Astrocyte of the cerebellum (primary cell): ENCODE measurements at regions not wholly inside any gene's neighbourhood (a gene's known extent, or its start where the extent isn't known, plus 50 kb on each side); places are given as distances from the start of the nearest gene placed in this dataset.

Experiments used
- DNase-seq: peaks from one replicate; pipeline ENCODE4 v3.0.0-alpha.2; 2011; ENCODE audit warnings: low read depth
- H3K4me3 ChIP-seq: 2 replicates; pipeline ENCODE4 v1.5.1; 2011; ENCODE audit warnings: mild to moderate bottlenecking, low read depth, low read length, moderate library complexity
- CTCF ChIP-seq: IDR thresholded peaks from 2 replicates; pipeline ENCODE4 v1.5.1; 2012; ENCODE audit warnings: low read length, low read depth, moderate library complexity, mild to moderate bottlenecking; ENCODE audit errors: missing control alignments
- in situ Hi-C: cut with HindIII; loops from 2 replicates; pipeline ENCODE4 v1.10.0; 2017; ENCODE audit warnings: low sequenced_read_pairs

GRCh38 chr1:38337711-38338110, 291.1 kb upstream of the POU3F1 start:
- H3K4me3 ChIP-seq, result no peak overlapping the region
- DNase-seq, result no peak
- in situ Hi-C loops, result no loop called here
- no peak for TF ChIP-seq CTCF

- no peak for DNase-seq
- in situ Hi-C loops, result no loop called here
- no peak overlapping the region for H3K4me3 ChIP-seq
- TF ChIP-seq CTCF, result no peak
Observed at GRCh38 chr1:38336961-38337360, 290.4 kb upstream of the POU3F1 start.

GRCh38 chr1:38336301-38336923, 289.8 kb upstream of the POU3F1 start:
- no peak for DNase-seq
- TF ChIP-seq CTCF, result no peak
- H3K4me3 ChIP-seq, result no peak overlapping the region
- in situ Hi-C loops, result no loop called here

GRCh38 chr1:38334930-38335592, 288.5 kb upstream of the POU3F1 start:
- in situ Hi-C loops, result no loop called here
- no peak for TF ChIP-seq CTCF
- H3K4me3 ChIP-seq, result no peak overlapping the region
- no peak for DNase-seq

GRCh38 chr1:38332649-38333310, 286.2 kb upstream of the POU3F1 start:
- no peak overlapping the region for H3K4me3 ChIP-seq
- in situ Hi-C loops, result no loop called here
- DNase-seq, result no peak
- TF ChIP-seq CTCF, result no peak

- H3K4me3 ChIP-seq, result no peak overlapping the region
- in situ Hi-C loops, result no loop called here
- TF ChIP-seq CTCF, result no peak
- no peak for DNase-seq
Observed at GRCh38 chr1:38331496-38332210, 285.1 kb upstream of the POU3F1 start.
